ENCODE measurements at regions not wholly inside any gene's neighbourhood (a gene's known extent, or its start where the extent isn't known, plus 50 kb on each side); places are given as distances from the start of the nearest gene placed in this dataset.
"Not testable (repeated sequence)": the region's sequence is repeated elsewhere in the genome, so short reads cannot be mapped to it uniquely, and the experiment has no call there.

GRCh38 chr3:177835008-177835407 is 637.7 kb upstream of the TBL1XR1 start:
- DNase-seq = no peak

- no peak for DNase-seq
Observed at GRCh38 chr3:177835917-177836316, 638.6 kb upstream of the TBL1XR1 start.

- DNase-seq = no peak
Observed at GRCh38 chr3:177836671-177837070, 639.4 kb upstream of the TBL1XR1 start.

GRCh38 chr3:177837951-177838655 is 640.8 kb upstream of the TBL1XR1 start:
- no peak for DNase-seq

GRCh38 chr3:177838766-177839350 is 641.6 kb upstream of the TBL1XR1 start:
- no peak for DNase-seq

- DNase-seq = no peak
Observed at GRCh38 chr3:177842302-177842701, 645.0 kb upstream of the TBL1XR1 start.

GRCh38 chr3:177842743-177843734 is 645.8 kb upstream of the TBL1XR1 start:
- DNase-seq = no peak

GRCh38 chr3:177852001-177852807 is 654.9 kb upstream of the TBL1XR1 start:
- no peak for DNase-seq

GRCh38 chr3:177855021-177855420 is 657.7 kb upstream of the TBL1XR1 start:
- DNase-seq = no peak

GRCh38 chr3:177860184-177860583 is 662.9 kb upstream of the TBL1XR1 start:
- no peak for DNase-seq

GRCh38 chr3:177862962-177863491 is 665.7 kb upstream of the TBL1XR1 start:
- DNase-seq = no peak

- DNase-seq = not testable (repeated sequence)
Observed at GRCh38 chr3:177871267-177871666, 665.0 kb upstream of the KCNMB2 start.

GRCh38 chr3:177878192-177878591 is 658.0 kb upstream of the KCNMB2 start:
- DNase-seq = no peak

GRCh38 chr3:177878957-177879356 is 657.3 kb upstream of the KCNMB2 start:
- DNase-seq = no peak

- no peak for DNase-seq
Observed at GRCh38 chr3:177881351-177881750, 654.9 kb upstream of the KCNMB2 start.

GRCh38 chr3:177882124-177882648 is 654.0 kb upstream of the KCNMB2 start:
- no peak for DNase-seq

GRCh38 chr3:177883091-177883490 is 653.1 kb upstream of the KCNMB2 start:
- DNase-seq = no peak

GRCh38 chr3:177883957-177884356 is 652.3 kb upstream of the KCNMB2 start:
- DNase-seq = no peak

GRCh38 chr3:177885063-177885462 is 651.2 kb upstream of the KCNMB2 start:
- no peak for DNase-seq

- no peak for DNase-seq
Observed at GRCh38 chr3:177886501-177886900, 649.7 kb upstream of the KCNMB2 start.

GRCh38 chr3:177887475-177887874 is 648.8 kb upstream of the KCNMB2 start:
- DNase-seq = no peak

GRCh38 chr3:177889161-177889560 is 647.1 kb upstream of the KCNMB2 start:
- DNase-seq = no peak
